Muscle of arm (tissue), 1 donor: ENCODE measurements at regions not wholly inside any gene's neighbourhood (a gene's known extent, or its start where the extent isn't known, plus 50 kb on each side); places are given as distances from the start of the nearest gene placed in this dataset.
"Not testable (repeated sequence)": the region's sequence is repeated elsewhere in the genome, so short reads cannot be mapped to it uniquely, and the experiment has no call there.

Source experiments
- DNase-seq: peaks from one replicate; pipeline ENCODE4 v3.0.0-alpha.2; 2013

DNA sequence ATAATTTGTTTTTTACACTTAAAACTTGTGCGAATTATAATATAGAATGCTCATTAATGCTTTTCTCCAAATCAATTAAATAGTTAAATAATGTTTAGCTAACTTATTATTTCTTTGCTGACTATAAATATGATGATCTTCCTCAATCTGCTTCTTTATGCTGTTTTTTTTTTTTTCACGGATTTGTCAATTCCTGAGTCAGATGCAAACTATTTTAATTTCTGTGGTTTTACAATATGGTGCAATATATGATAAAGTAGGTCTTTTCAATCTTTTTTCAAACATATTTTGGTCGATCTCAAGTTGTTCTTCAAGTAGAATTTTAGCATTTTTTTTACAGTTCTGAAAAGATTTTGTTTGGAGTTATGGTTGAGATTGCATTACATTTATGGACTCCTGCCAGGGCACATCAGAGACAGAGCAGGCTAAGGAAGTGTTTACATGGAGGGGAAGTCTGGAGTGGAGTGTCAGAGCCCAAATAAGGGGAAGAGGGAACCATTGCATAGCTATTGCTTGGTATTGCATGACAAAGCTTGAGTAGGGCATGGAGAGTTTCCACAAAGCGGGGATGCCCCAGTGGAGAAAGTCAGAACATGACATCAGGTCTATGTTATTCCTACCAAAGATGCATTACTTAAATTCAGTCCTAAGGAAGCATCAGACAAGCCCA lies 204.4 kb downstream of the OTUD1 start:
- peak; percentile 11 for DNase-seq

DNA sequence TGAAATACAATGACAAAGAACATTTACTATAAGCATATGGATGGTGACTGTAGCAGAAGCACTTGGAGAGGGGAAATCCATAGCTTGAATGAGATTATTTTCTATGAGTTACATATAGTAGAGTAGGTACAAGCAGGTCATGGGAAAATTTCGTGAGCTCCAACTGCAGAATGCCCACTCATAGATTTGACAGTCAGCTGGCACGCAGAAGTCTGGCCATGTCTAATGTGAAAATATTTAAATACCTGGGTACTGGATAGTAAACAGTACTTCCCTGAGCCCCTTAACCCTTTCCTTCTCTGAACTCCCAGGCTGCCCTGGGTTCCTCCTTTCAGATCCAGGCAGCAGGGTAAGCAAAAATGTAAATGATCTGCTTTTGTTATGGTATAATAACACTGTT lies 209.7 kb downstream of the OTUD1 start:
- DNase-seq: no peak

- DNase-seq: no peak
These were observed 217.9 kb downstream of the OTUD1 start for GRCh38 chr10:23656735-23657134.

- no peak for DNase-seq
These were observed 218.8 kb downstream of the OTUD1 start for GRCh38 chr10:23657677-23658076.

GRCh38 chr10:23671866-23672265 lies 233.0 kb downstream of the OTUD1 start:
- not testable (repeated sequence) for DNase-seq

GRCh38 chr10:23675585-23675984 lies 236.7 kb downstream of the OTUD1 start:
- DNase-seq: no peak

DNA sequence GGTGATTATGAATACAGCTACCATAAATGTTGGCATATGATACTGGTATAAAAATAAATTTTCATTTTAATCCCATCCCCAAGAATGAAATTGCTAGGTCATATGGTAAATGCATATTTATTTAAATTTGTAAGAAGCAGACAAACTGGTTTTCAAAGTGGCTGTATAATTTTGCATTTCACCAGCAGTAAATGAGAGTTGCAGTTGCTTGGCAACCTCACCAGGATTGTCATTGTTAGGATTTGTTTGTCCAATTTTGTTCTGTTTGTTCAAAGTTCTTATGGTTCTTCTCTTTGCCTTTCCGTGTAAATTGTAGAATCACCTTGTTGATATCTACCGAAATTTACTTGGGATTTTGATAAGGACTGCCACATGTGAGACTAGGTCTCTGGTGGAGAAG lies 237.4 kb downstream of the OTUD1 start:
- no peak for DNase-seq

GRCh38 chr10:23686722-23687121 lies 247.8 kb downstream of the OTUD1 start:
- DNase-seq: no peak

GRCh38 chr10:23692736-23693135 lies 253.9 kb downstream of the OTUD1 start:
- no peak for DNase-seq

DNA sequence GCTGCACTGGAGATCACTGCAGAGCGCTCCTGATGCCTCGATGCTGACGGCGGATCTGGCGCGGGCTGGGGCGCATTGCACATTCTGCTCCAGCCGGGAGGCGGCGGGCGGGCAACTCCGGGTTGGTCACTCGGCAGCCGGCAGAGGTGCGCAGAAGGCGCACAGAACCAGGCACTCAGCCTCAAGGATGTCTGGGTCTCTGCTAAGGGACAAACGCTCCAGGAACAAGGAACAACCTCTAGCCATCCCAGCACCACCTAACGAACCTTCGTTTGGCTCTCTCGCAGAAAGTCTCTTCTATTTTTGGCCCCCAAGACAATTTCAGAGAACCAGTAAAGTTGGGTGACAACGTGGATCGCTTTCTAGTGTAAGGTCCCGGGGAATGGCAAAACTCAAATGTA lies 254.6 kb downstream of the OTUD1 start:
- peak; percentile 2 for DNase-seq

DNA sequence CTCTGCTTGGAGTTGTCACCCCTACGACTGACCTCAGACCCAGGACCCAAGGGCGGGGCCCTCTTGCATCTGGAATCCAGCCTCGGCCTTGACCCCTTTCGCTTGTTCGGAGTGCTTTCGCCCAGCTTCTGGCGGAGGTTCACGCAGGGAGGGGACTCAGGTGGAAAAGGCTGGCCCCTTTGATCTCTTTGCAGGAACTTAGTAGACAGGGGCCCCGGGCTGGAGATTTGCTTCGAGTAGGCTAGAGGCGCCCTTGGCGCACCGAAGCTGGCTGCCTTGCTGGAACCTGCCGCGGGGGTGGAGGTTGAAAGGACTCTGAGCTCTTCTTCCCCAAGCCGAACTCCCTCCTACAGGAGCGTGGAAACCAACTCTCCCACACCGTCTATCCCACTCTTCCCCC lies 255.1 kb downstream of the OTUD1 start:
- peak; percentile 2 for DNase-seq

- peak; percentile 25 for DNase-seq
These were observed 255.6 kb downstream of the OTUD1 start for GRCh38 chr10:23694446-23694920.

DNA sequence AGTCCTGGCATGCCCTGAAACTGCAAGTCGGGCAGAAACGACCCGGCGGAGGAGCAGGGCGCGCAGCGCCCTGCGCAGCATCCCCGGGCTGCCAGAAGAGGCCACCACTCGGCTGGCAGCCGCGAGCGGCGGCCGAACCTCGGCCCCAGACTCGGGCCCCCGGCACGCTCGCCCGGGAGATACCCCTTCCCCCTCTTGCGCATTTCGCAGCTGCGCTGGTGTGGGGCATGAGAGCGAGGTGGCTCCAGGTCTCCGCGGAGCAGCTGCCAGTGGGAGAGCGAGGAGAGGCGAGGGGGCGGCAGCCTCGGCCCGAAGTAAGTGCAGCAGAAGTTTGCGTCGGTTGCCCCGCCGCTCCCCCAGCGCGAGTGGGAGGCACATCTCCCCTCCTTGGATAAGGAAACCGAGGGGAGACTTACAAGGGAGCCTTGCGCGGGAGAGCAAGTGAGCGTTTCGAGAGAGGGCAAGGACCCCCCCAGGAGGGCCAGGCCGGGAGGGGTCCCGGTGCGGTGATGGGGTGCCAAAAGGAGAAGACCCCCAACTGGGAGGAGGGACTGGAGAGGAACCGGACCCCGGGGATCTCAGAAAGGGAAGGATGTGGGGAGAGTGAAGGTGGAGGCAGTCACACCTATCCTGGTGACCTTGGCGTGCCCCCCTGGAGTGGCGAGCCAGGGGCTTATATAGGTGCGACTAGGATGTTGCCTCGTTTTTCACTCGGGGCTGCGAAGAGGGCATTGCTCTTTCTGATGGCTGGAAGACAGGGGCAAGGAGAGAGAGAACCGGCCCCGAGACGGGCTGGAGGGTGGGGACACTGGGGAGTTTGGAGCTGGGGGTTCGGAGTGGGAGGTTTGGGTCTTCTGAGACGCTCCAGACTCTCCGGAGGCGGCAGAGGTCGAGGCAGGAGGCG lies 256.3 kb downstream of the OTUD1 start:
- DNase-seq: peak; percentile 0

GRCh38 chr10:23695825-23696420 lies 257.0 kb downstream of the OTUD1 start:
- DNase-seq: no peak

DNA sequence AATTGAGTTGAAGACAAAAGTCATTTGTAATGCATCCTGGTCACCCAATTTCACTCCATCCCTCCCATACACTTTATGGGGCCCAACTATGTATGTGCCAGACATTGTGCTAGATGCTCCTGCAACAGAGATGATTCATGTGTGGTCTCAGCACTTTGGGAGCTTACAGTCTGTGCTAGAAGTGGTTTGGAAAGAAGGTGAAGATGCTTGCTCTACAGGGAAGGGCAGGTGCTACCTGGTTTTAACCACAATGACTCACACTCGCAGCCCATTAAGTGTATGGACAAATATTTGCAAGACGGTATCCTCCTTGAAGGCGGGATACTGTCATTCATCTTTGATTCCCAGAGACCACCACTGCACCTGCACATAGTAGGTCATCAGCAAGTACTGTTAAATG lies 257.6 kb downstream of the OTUD1 start:
- no peak for DNase-seq

- DNase-seq: peak; percentile 25
These were observed 264.1 kb downstream of the OTUD1 start for GRCh38 chr10:23702977-23703414.

DNA sequence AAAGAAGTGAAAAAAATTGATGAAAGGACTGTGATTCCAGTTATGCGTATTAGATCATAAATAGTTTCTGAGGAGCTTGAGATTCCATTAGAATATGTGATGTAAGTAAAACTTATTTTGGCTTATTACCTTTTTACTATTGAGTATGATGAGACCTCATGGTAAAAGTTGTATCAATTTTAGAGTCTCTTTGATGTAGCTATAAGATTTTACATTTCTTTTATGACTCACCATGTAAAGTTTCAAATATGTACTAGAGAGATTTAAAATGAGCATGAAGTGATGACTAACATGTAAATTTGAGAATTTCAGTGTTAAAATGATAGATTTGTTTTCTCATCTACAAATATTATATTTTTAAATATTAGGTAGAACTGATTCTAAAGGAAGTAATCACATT lies 276.5 kb downstream of the OTUD1 start:
- no peak for DNase-seq

GRCh38 chr10:23717913-23718312 lies 279.0 kb downstream of the OTUD1 start:
- DNase-seq: no peak

GRCh38 chr10:23718946-23719345 lies 280.1 kb downstream of the OTUD1 start:
- no peak for DNase-seq

DNA sequence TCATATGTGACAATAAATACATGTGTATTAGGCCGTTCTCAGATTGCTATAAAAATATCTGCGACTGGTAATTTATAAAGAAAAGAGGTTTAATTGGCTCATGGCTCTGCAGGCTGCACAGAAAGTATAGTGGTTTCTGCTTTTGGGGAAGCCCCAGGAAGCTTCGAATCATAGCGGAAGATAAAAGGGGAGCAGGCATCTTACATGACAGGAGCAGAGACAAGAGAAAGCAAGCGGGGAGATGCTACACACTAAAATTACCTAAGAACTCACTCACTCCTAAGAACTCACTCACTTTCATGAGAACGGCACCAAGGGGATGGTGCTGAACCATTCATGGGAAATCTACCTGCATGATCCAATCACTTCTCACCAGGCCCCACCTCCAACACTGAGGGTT lies 284.9 kb downstream of the OTUD1 start:
- no peak for DNase-seq

DNA sequence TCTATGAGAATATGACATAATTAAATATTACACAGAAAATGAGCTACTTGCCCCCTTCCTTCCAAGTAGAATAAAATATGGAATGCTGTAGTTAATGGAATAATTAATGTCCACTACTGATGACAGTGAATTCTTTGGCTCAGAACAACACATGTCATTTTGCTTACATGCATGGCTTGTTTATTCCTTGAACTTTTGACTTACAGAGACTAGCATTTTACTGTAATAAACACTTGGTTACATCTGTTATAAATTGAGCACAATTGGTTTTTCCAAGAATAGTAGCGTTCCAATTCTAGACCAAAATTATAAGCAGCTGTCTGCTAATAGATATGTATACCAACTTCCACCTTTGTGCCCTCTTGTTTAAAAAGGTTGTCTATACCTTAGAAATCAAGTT lies 286.7 kb downstream of the OTUD1 start:
- peak; percentile 9 for DNase-seq

DNA sequence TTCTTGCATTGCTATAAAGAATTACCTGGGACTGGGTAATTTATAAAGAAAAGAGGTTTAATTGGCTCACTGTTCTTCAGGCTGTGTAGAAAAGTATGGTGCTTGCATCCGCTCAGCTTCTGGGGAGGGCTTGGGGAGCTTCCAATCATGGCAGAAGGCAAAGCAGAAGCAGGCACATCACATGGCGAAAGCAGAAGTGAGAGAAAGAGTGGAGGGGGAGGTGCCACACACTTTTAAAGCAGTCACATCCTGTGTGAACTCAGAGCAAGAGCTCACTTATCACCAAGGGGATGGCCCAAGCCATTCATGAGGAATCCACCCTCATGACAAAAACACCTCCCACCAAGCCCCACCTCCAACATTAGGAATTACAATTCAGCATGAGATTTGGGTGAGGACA lies 303.5 kb downstream of the OTUD1 start:
- no peak for DNase-seq

DNA sequence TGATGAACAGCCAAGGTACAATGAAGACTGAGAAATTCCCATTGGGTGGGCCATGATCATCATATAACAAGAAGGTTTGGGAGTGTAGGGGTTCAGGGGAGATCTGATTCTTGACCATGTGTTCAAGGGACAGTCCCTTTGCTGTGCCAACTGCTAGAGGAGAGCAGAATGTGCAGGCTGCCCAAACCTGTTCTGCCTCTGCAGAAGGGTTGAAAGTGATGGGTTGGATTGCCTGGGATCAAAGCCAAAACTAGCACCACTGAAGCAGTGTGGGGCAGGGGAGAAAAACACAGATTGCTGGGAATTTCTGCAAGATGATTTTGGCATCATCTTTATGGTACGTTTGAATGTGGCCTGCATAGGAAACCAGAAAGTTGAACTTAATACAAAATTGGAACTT lies 303.9 kb downstream of the OTUD1 start:
- DNase-seq: no peak
